Caki2 (cell line): ENCODE measurements at regions not wholly inside any gene's neighbourhood (a gene's known extent, or its start where the extent isn't known, plus 50 kb on each side); places are given as distances from the start of the nearest gene placed in this dataset.

Experiments
- DNase-seq: peaks from one replicate; pipeline ENCODE4 v3.0.0-alpha.2; 2015; ENCODE audit warnings: low read depth
- in situ Hi-C: cut with HindIII; loops from 2 replicates; pipeline ENCODE4 v1.10.0; 2016; ENCODE audit warnings: low sequenced_read_pairs, low pct_unique_long_range_greater_than_20kb, mixed read lengths

DNA sequence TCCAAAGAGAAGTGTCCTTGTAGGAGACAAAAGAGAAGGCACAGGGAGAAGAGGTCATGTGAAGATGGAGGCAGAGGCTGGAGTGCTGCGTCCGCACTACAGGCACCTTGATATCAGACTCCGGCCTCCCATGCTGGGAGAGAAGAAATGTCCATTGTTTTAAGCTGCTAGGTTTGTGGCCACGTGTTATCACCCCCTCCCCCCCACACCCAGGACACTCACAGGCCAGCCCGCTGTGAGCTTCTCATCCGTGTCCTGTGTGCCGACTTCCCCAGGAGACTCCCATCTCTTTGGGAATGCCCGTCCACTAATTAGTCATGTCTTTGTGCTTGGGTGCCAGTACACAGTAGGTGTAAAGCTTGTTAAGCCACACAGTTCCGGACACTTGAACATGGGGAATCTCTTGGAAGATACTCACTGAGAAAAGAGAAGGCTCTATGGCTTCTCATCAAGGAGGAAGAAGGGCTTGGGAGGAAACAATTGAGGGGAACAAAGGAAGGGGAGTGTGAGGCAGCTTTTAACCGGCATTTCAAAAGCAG, 1234.7 kb downstream of the TBC1D22A start:
- peak; percentile 83 for DNase-seq
- in situ Hi-C loops, result no loop called here

DNA sequence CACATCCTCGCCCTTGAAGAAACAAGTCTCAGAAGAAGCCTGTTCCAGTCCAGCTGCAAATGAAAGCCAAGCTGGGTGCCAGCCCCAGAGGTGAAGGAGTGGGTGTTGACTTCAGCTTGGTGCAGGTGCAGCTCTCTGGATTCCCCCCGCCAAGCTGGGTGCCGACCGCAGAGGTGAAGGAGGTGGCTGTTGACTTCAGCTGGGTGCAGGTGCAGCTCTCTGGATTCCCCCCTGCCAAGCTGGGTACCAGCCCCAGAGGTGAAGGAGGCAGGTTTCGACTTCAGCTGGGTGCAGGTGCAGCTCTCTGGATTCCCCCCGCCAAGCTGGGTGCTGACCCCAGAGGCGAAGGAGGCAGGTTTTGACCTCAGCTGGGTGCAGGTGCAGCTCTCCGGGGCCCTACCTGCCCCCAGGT, 1234.0 kb downstream of the TBC1D22A start:
- in situ Hi-C loops, result no loop called here
- no peak for DNase-seq

DNA sequence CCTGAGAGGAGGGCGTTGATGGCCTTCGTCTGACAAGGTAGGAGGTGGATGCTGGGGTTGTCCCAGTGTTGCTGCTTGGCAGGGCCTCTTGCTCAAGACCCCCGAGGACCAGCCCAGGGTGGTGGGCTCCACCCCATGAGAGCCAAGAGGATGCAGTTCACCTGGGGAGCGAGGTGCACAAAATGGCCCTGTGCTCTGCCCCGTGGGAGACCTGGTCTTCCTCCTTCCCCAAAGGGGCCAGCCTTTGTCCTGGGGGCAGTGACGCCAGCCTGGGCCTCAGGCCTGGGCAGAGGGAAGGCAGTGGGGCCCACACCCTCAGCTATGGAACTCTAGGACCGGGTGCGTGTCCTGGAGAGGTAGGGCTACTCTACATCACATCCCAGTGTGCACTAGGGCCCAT, 1233.3 kb downstream of the TBC1D22A start:
- in situ Hi-C loops, result no loop called here
- no peak for DNase-seq

DNA sequence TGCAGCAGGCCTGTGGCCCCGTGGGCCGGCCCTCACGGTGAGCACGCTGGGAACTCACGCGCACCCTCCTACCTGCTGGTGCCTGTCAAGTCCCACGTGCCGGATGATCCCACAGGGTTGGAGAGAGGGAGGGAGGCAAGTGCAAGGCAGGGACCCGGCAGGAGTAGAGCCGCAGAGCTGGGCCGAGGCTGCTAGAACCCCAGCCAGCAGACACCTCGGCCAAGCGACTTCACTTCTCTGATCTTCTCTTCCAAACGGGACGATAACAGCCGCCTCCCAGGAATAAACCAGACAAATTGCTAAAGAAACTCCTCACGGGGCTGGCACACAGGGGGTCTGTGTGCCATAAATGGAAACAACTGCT, 1232.8 kb downstream of the TBC1D22A start:
- no peak for DNase-seq
- in situ Hi-C loops, result no loop called here

DNA sequence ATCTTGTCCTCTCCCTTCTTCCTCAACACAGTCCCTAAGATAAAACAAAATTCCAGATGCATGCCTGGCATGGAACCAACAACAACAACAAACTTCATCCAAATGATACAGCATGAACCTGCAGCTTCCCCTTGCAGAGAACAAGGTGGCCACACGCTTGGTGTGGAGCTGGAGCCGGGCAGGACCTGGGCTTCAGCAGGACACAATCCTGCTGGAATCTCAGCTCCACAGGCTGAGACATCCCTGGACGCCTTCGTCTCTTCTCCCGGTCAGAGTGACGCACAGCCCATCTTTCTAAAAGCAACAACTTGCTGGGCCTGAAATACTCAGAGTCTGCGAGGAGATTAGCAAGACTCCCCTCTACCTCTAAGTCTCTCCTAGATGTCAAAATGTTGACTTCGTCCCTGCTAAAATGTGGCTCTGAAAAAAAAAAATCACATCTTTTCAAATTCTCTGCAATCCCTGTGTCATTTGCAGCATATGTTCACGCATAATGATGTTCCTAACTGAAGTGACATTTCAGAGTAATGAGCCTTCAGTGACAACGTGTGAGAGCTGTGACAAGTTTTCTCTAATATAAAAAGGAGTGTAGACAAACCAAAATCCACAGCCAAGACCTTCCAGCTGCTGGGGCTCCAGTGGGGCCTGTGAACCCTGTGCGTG, 1232.3 kb downstream of the TBC1D22A start:
- no peak for DNase-seq
- in situ Hi-C loops, result no loop called here

DNA sequence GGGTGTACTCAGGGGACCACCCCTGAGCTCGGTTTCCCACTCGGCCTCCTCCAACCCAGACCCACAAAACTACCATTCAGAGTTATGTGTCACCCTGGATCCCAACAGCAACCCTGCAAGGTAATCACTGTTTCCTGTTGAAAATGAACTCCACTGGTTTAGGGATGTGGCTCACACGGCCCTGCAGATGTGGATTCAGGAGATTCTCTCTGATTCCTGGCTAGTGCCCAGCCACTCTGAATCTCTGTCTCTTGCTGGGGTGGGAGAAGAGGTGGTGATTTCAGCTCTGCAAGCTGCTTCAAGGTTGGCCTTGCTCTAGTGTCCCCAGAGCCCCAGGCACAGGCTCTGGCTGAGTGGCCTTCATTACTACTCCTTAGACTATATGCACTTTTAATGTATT, 1231.6 kb downstream of the TBC1D22A start:
- DNase-seq, result no peak
- in situ Hi-C loops, result no loop called here

DNA sequence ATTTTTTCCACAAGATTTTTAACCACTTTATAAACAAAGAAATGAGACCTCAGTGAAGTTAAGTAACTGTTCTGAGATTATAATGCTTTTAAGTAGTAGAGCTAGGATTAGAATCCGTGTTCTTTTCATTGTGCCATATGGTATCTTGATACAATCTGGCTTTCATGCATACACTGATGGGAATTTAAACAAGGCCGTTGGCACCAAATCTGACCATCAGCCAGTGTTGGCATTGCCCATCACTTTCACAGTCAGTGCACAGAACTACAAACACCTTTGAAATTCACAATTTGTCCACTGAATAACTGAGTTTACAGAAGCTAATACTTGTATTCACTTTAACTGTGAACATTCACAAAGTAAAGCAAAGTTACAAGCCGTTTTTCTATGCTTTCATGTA, 1228.0 kb downstream of the TBC1D22A start:
- in situ Hi-C loops, result no loop called here

DNA sequence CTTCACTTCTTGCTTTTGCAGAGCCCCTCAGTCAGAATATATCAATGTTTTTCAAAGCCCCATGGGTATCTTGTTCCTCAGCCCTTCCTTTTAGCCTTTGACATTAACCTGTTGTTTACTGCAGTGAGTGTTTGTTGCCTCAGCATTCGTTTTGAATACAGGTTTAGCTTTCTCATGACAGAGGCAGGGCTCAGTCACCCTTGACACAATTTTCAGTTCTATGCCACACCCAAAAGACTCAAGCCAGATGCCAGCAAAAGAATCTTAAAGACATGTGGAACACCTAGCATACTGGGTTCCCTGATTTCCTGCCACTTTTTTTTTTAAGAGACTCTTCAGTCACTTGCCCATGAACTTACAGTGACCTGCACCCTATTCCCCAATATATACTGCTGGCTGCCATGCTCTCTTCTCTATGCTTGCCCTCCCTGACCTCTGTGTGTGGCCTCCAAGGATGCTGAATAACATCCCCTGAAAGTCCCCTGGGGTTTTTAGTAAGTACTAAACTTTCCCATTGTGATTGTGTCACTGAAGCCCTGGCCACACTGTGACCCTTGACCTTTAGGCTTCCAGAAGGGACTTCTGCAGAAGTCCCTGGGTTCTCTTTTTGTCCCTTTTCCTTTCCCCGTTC, 1225.5 kb downstream of the TBC1D22A start:
- in situ Hi-C loops, result no loop called here

More for the DNA sequence above, 1228.0 kb downstream of the TBC1D22A start:
- DNase-seq, result no peak

DNA sequence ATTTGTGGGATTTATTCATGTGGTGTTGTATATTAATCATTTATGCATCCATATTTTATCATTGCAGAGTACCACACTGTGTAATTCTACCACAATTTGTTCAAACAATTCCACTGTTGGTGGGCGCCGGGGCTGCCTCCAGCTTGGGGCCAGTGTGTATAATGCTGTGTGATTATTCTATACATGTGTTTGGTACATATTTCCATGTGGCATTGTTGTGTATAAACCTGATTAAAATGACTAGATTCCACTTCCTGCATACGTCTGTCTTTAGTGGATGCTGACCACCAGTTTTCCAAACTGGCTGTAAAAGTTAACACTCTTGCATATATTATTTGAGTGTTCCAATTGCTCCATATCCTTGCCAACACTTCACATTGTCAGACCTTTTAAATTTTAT, 1213.8 kb downstream of the TBC1D22A start:
- in situ Hi-C loops, result no loop called here
- DNase-seq, result no peak

More for the DNA sequence above, 1225.5 kb downstream of the TBC1D22A start:
- DNase-seq, result no peak

DNA sequence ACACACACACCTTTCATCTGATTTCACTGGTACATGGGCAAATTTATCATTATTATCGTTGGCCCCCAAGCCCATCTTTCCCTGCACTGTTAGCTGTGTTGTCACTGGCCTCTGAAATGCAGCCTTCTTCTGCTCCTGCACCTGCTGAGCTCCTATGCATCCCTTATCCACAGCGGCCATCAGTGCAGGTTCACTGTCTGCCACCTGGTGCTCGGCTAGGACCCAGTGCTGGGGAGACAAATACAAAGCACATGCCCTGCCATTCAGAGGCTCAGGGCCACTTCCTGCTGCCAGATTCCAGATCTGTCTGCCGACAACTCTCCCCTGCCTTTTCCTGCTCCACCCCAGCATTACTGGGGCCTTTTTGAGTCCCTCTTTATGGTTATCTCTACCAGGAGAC, 1205.4 kb downstream of the TBC1D22A start:
- in situ Hi-C loops, result no loop called here
- no peak for DNase-seq

DNA sequence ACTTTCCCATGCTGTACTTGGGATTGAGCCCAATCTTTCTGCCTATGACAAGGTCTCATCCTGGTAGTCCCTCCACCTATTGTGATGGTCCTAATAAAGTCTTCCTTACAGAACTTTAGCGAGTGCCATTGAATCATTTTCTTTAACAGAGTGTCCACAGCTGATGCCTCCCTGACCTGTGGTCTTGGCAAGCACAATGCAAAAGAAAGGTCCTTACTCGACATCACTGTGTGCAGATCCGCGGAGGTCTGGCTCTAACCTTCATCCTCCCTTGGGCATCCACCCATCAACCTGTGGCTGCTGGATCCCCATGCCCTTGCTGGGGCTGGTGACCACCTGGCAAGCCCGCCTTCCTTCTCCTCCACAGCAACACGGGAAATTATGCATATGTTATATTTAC, 1203.9 kb downstream of the TBC1D22A start:
- in situ Hi-C loops, result no loop called here
- no peak for DNase-seq

DNA sequence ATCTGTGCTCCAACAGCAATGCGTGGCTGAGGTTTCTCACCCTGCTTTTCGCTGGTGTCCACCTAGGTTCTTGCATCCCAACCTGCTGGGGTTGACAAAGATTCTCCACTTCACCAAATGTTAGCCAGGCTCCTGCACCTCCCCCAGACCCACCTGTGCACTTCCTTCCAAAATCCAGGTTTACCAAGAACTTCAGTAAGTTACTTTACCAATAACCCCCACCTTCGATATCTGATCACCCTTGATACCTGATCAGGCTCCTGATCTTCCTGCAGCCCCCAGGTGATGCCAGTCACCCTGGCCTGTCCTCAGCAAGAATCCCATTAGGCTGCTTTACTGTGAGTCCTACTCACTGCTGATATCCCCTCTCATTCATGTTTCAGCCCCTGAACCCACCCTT, 1203.4 kb downstream of the TBC1D22A start:
- DNase-seq, result no peak
- in situ Hi-C loops, result no loop called here

DNA sequence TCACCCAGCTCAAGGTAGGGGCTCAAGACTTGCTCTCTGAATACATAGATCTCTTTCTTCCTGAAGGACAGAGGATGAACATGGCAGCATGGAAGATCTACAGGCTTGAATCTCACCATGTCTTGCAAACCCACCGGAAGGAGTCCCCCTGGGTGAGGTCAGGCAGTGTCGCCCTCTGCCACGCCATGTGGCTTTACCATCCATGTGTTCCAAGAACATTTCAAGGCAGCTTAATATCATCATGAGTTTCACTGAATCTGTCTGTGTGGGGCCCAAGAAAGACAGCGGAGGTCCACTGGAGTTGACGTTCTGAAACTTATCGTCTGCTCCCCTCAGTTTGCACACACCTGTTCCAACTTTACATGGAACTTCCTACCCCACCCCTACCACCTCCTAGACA, 1202.6 kb downstream of the TBC1D22A start:
- in situ Hi-C loops, result no loop called here
- no peak for DNase-seq

DNA sequence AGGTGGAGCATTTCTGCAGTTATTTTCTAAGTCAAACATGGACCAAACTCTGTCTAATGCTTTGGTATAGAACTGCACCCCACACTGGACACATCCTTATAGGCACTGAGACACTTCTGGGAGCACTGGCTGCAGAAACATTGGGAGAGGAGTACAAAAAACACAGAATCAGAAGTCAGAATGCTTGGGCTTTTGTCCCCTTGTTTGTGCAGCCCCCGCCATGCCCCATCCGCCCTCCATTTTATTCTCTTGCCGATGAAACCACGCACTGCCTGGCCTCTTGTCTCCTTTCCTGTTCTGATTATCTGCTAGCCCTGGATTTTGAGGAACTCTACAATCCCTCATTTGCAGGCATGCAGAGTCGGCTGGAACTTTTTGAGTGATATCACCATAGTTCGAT, 1201.2 kb downstream of the TBC1D22A start:
- no peak for DNase-seq
- in situ Hi-C loops, result no loop called here

DNA sequence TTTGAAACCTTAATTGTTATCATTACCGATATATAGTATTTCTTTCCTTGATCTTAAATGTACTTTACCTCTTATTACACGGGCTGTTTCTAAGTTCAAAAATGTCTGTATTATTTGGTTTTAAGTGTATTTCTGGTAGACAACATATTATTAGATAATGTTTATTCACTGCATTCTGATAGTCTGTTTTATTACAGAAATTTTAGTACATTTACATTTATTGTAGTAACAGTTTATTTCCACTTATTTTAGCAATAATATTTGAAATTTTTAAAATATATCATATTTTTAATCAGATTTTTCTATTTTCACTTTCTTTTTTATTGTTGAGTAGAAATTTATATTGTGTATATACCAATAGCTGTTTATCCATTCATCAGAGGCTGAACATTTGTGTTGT, 1195.2 kb downstream of the TBC1D22A start:
- in situ Hi-C loops, result no loop called here

DNA sequence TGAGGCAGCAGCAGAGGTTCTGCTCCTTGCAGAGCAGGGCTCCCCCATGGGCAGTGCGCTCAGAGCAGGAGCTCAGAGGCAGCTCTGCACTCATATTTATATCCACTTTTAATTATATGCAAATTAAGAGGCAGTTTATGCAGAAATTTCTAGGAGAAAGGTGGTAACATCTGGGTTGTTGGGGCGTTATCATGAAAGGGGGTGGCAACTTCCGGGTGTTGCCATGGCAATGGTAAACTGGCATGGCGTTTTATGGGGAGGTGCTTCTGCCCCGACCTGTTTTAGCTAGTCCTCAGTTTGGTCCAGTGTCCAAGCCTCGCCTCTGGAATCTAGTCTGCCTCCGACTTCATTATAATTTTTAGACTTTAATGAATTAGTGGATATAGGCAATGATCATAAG, 1191.7 kb downstream of the TBC1D22A start:
- no peak for DNase-seq
- in situ Hi-C loops, result no loop called here

More for the DNA sequence above, 1195.2 kb downstream of the TBC1D22A start:
- DNase-seq, result no peak

DNA sequence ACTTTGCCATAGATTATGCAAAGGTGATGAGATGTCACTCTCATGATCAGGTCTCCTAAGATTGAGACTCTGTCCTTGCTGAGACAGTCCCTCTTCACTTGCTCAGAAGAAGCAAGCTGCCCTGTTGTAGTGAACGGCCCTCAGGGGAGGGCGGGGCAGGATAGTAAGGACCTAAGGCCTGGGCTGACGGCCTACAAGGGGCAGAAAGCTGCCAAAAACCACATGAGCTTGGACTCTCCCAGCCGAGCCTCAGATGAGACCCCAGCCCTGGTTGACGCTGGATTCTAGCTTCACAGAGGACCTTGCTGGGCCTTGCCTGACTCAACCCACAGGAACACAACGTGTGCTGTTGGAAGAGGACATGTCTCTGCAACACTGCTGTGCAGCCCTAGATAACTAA, 1182.5 kb downstream of the TBC1D22A start:
- in situ Hi-C loops, result no loop called here
- DNase-seq, result no peak

DNA sequence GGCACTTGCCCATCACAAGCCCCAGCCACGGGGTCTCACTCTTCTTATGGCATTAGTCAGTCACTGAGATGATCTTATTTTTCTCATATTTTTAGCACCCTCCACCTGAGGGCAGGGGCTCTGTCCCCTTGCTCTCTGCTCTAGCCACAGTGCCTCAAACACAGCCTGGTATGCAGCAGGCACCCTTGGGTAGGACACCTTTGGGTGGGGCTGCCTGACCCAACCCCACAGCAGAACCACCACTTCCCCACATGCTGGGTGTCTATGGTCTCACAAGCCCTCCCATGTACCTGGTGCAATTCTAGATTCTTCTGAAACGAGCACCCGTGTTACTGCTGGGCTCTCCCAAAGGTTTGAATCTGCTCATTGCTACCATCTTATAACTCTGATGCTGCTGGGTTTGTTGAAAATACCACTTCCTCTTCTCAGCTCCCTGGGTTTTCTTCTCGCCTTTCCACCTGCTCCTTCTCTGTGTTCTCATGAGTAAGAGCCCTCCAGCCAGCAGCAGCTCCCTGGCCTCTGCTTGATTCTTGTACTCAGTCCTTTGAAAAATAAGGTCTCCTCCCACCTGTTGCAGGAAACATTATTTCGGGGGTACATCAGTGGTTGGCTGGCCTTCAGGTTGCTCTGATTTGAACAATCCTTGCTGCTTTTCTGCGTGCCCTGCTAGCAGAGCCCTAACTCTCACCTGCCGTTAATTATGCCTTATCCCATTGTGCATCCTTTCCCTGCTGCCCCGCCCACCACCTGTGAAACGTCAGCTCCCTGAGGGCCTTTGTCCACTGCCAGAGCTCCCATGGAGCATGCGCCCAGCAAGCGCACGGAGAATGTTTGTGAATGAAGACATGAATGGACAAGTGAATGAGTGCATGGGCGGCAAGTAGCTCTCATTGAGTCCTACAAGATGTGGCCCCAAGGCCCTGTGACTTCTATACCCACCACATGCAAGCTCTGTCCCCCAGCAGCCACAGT, 1181.6 kb downstream of the TBC1D22A start:
- no peak for DNase-seq
- in situ Hi-C loops, result no loop called here

DNA sequence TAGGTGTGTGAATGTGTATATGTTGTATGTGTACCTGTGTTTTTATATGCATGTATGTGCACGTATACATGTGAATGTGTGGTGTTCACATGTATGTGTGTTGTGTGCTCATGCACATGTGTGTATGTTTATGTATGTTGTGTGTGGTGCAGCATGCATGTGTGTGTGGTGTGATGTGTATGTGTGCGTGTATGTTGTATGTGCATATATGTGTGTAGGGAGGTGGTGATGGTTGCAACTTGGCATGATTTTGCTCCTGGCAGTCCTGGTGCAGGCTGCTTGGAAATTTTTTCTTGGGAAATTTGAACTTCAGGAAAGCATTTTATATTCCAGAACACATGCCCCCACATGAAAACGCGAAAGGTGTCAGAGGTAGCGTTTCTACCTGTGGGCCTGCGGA, 1177.8 kb downstream of the TBC1D22A start:
- in situ Hi-C loops, result no loop called here
- no peak for DNase-seq
